HG03064 (cell line): ENCODE measurements at regions not wholly inside any gene's neighbourhood (a gene's known extent, or its start where the extent isn't known, plus 50 kb on each side); places are given as distances from the start of the nearest gene placed in this dataset.

ENCODE experiments used
- ATAC-seq: cut with Tn5 transposase; IDR thresholded peaks from one replicate; pipeline ENCODE4 v1.9.1; 2021; ENCODE audit warnings: low read depth; ENCODE audit not compliant: unreplicated experiment

GRCh38 chr6:93592417-93592816 is 173.1 kb upstream of the EPHA7 start:
- ATAC-seq = no peak

DNA sequence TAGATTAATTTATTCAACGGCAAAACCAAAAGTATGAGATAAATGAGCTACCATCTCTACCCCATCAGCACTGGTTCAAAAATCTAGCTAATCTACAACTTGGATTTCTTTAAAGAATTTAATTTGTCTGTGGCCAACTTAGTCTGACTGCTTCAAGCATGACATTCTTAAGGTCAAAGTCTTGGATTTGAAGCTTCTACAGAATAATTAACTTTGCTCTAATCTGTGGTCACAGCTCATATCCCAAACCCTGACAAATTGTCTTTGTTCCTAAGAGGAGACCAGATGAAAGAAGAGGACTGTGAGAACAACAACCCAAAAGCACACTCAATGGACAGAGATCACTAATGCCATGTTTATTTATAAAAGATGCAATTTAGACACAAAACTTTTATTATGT is 166.9 kb upstream of the EPHA7 start:
- no peak for ATAC-seq

DNA sequence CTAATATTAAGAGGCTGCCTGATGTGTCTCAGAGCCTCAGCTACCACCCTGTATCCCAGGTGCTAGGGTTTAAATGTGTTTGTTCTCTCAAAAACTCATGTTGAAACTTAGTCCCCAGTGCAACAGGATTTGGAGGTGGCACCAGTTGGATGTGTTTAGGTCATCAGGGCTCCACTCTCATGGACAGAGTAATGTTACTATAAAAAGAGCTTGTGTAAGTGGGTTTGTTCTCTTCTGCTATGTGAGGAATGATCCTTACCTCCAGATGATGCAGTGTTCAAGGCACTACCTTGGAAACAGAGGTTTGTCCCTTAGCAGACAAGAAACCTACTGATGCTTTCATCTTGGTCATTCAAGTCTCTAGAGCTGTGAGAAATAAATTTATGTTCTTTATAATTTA is 164.9 kb upstream of the EPHA7 start:
- no peak for ATAC-seq

- ATAC-seq = no peak
Observed at GRCh38 chr6:93581371-93581770, 162.0 kb upstream of the EPHA7 start.

DNA sequence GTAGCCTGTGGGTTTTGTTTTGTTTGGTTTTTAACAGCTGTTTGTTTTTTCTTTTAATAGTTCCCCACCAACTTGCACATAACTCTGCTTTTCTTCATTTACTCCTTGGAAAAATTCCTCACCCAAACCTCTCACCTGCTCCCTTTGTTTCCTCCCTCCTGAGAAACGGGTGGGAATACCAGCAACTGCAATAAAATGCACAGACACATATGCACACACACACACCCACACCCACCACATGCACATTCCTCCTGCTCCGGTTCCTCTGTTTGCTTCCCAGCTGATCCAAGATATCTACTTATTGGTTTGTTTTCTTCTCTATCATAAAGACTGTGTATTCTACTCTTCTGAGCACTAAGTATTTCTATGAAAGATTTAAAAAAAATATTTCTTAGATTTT is 161.1 kb upstream of the EPHA7 start:
- ATAC-seq = no peak

- no peak for ATAC-seq
Observed at GRCh38 chr6:93575495-93576267, 156.3 kb upstream of the EPHA7 start.

GRCh38 chr6:93574299-93574698 is 154.9 kb upstream of the EPHA7 start:
- ATAC-seq = no peak

GRCh38 chr6:93571346-93571745 is 152.0 kb upstream of the EPHA7 start:
- no peak for ATAC-seq

- ATAC-seq = no peak
Observed at GRCh38 chr6:93568169-93568568, 148.8 kb upstream of the EPHA7 start.

GRCh38 chr6:93567164-93567563 is 147.8 kb upstream of the EPHA7 start:
- ATAC-seq = no peak

GRCh38 chr6:93566285-93566684 is 146.9 kb upstream of the EPHA7 start:
- ATAC-seq = no peak

DNA sequence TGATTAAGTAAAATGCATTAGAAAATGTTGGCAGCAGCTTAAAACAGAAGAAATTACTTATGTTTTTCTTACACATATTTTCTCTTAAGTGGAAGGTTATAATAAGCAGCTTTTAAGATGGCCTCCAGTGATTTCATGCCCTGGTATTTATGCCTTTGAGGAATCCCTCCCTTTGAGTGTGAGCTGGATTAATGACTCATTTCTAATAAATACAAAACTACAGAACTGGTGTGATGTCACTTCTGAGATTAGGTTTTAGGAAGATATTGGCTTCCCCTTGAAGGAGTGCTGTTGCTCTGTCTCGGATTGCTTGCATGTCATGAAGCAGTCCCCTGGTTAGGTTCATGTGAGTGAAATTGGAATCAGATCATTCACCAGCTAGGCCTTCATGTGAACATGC is 143.2 kb upstream of the EPHA7 start:
- no peak for ATAC-seq

DNA sequence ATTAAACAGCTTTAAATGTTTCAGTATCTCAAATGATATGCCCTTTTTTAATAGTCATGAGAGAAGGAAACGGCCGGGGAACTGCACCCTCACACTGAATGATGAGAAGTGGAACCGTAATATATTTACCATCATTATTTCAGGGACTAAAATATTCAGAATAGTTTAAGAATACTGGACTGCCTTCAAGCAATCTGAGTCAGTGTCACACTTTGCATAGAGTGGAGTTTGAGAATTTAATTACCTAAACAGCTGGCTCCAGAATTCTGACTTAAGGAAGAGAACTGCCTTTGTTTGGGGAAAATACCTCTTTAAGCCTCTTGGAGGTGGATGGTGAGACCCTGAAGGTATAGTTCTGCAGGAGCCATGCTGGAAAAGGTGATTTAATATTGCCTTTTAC is 135.9 kb upstream of the EPHA7 start:
- no peak for ATAC-seq

GRCh38 chr6:93554018-93554417 is 134.7 kb upstream of the EPHA7 start:
- no peak for ATAC-seq

GRCh38 chr6:93550551-93551276 is 131.4 kb upstream of the EPHA7 start:
- no peak for ATAC-seq

- ATAC-seq = no peak
Observed at GRCh38 chr6:93549868-93550267, 130.5 kb upstream of the EPHA7 start.

DNA sequence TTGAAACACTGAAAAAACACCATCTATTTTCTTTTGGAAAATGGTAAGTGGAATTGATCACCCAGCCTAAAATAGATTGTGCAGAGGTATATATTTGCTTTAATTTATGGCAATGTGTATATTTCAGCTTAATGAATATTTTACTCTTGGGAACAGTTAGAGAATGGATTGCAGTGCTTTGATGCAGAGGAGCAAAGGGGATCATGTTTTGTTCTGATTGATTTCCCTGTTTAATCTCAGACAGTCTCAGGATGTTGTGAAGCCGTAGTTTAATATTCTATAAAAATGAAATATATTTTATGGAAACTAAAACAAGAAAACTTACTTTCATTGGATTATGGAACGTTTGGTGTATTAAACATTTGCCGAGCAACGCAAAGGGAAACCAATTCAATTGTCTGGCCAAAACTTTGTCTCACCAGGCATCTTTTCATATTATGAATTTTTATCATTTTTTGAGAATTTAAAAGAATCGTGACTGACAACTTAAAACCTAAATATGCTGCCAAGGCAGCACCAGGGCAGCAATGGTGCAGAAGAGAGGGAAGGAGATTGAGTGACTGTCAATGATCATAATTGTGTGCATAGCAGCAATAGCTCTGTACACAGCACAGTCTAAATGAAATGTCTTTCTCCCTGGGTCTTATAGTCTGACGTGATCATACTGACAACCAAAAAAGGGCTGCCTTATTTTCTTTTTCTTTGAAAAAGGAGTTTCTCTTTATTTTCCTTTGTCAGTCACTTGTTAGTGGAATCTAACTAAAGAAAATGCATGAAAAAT is 105.5 kb upstream of the EPHA7 start:
- no peak for ATAC-seq

DNA sequence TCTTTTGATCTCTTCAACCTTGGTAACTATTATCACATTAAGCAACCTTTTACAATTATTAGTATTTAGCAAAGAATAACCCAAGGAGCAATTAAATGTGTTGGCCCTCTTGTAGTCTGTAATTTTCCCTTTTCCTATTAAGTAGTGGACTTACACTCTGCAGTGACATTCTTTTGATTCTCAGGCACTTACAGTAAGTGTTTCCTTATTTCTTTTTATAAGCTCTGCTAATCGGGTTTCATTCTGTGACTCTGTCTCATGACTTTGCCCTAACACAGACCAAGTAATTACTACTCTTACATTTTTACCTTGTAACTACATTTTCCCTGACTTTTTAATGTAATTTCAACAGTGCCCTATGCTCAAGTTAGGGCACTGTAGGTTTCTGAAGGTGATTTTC is 104.0 kb upstream of the EPHA7 start:
- ATAC-seq = no peak

DNA sequence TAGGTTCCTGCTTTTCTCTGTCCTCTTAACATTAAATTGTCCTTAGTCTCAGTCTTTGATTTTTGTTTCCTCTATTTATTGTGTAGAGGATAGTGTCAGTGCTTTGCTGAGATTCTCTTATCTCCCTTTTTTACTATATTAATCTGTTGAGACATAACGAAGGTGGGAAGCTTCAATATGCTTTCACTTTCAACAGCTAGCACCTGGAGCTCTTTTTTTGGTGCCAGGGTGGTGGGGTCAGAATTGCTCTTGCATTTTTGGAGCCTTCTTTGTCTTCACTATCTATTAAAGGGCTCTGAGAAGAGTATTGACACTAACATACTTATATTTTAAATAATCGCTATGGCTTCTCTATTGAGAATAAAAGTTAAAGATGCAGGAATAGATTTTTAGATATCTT is 97.1 kb upstream of the EPHA7 start:
- no peak for ATAC-seq

GRCh38 chr6:93515736-93516135 is 96.4 kb upstream of the EPHA7 start:
- ATAC-seq = no peak

DNA sequence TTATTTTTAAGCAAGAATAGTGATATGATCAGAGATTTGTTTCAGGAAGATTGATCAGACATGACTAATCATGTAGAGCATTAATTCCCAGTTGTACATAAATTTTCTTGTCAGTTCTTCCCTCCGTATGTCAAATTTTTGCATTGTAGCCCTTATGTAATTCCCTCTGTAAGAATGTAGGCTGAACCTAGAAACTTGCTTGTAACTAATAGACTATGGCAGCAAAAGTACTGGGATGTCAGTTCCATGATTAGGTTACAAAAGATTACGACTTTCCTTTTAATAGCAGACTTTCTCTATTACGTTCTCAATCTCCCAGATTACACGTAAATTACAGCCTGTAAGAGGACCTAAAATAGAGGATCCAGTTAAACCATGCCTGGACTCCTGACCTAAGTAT is 79.4 kb upstream of the EPHA7 start:
- no peak for ATAC-seq
